GM12878 (cell line): ENCODE measurements at regions not wholly inside any gene's neighbourhood (a gene's known extent, or its start where the extent isn't known, plus 50 kb on each side); places are given as distances from the start of the nearest gene placed in this dataset.

Experiments used
- BCL3 ChIP-seq: IDR thresholded peaks from 2 replicates; pipeline ENCODE4 v1.6.1; 2011; ENCODE audit warnings: borderline replicate concordance, low read depth, mild to moderate bottlenecking, moderate library complexity, low read length; ENCODE audit not compliant: insufficient read depth, poor library complexity, severe bottlenecking
- DPF2 ChIP-seq: fragments of 450-650 bp; IDR thresholded peaks from 2 replicates; pipeline ENCODE4 v1.6.1; 2017; ENCODE audit warnings: mild to moderate bottlenecking
- EGR1 ChIP-seq, 2 experiments: IDR thresholded peaks; 1 replicate in 1 of 2; 2 replicates in 1 of 2; pipeline ENCODE4 v1.6.1; 2011 to 2012; ENCODE audit warnings: low read depth in 2 of 2, low read length in 2 of 2, borderline replicate concordance in 1 of 2, mild to moderate bottlenecking in 1 of 2, moderate library complexity in 1 of 2
- FOS ChIP-seq: IDR thresholded peaks from 3 replicates; pipeline ENCODE4 v1.6.1; 2011; ENCODE audit warnings: borderline replicate concordance; ENCODE audit not compliant: insufficient read length; ENCODE audit errors: extremely low read depth
- JUNB ChIP-seq: IDR thresholded peaks from 2 replicates; pipeline ENCODE4 v1.6.1; 2016; ENCODE audit warnings: antibody characterized with exemption, mild to moderate bottlenecking
- KAT2A ChIP-seq: conservative IDR thresholded peaks from 2 replicates; pipeline ENCODE4 v1.6.1; 2011; ENCODE audit warnings: low read depth, low read length; ENCODE audit not compliant: control insufficient read depth
- KLF5 ChIP-seq: fragments of 450-650 bp; IDR thresholded peaks from 2 replicates; pipeline ENCODE4 v1.6.1; 2014; ENCODE audit warnings: mild to moderate bottlenecking; ENCODE audit not compliant: partially characterized antibody
- MTA3 ChIP-seq: IDR thresholded peaks from 2 replicates; pipeline ENCODE4 v1.6.1; 2012; ENCODE audit warnings: low read length, inconsistent platforms, borderline replicate concordance
- NFYB ChIP-seq: IDR thresholded peaks from 2 replicates; pipeline ENCODE4 v1.6.1; 2011; ENCODE audit warnings: low read depth, mild to moderate bottlenecking, low read length, improper control_type of control experiment, moderate library complexity; ENCODE audit not compliant: insufficient read depth
- NR2C2 ChIP-seq: IDR thresholded peaks from 2 replicates; pipeline ENCODE4 v1.6.1; 2011; ENCODE audit warnings: borderline replicate concordance, low read depth; ENCODE audit not compliant: control insufficient read depth, insufficient read length
- RAD21 ChIP-seq: IDR thresholded peaks from 2 replicates; pipeline ENCODE4 v1.6.1; 2011; ENCODE audit warnings: mild to moderate bottlenecking, low read depth, low read length, moderate library complexity; ENCODE audit not compliant: insufficient read depth
- TF ChIP-seq, protein P1 (sequence below): fragments of 450-650 bp; IDR thresholded peaks from 2 replicates; pipeline ENCODE4 v1.6.1; 2017; ENCODE audit warnings: mild to moderate bottlenecking, moderate library complexity
- TF ChIP-seq, protein P2 (sequence below): fragments of 450-650 bp; IDR thresholded peaks from 2 replicates; pipeline ENCODE4 v1.6.1; 2017; ENCODE audit warnings: mild to moderate bottlenecking, low read depth, inconsistent platforms; ENCODE audit not compliant: poor library complexity, severe bottlenecking

DNA sequence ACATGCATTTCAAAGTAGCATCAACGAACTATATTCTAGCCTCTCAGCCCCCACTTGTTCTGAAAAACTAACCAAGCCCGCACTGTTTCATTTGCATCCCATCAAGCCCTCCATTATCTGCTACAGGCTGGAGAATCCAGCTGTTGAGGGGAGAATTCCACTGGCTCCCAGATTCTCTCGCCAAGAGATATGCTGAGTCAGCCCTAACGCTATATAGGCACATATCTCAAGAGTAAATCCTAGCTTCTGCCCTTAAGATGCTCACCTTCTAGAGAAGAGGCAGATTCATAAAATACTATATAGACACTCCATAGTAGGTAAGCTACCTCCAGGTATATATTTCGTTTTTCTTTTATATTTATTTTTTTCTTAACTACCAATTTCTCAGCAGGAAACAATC, 266.4 kb upstream of the TARS1 start (continued):
- TF ChIP-seq, protein P1, sequence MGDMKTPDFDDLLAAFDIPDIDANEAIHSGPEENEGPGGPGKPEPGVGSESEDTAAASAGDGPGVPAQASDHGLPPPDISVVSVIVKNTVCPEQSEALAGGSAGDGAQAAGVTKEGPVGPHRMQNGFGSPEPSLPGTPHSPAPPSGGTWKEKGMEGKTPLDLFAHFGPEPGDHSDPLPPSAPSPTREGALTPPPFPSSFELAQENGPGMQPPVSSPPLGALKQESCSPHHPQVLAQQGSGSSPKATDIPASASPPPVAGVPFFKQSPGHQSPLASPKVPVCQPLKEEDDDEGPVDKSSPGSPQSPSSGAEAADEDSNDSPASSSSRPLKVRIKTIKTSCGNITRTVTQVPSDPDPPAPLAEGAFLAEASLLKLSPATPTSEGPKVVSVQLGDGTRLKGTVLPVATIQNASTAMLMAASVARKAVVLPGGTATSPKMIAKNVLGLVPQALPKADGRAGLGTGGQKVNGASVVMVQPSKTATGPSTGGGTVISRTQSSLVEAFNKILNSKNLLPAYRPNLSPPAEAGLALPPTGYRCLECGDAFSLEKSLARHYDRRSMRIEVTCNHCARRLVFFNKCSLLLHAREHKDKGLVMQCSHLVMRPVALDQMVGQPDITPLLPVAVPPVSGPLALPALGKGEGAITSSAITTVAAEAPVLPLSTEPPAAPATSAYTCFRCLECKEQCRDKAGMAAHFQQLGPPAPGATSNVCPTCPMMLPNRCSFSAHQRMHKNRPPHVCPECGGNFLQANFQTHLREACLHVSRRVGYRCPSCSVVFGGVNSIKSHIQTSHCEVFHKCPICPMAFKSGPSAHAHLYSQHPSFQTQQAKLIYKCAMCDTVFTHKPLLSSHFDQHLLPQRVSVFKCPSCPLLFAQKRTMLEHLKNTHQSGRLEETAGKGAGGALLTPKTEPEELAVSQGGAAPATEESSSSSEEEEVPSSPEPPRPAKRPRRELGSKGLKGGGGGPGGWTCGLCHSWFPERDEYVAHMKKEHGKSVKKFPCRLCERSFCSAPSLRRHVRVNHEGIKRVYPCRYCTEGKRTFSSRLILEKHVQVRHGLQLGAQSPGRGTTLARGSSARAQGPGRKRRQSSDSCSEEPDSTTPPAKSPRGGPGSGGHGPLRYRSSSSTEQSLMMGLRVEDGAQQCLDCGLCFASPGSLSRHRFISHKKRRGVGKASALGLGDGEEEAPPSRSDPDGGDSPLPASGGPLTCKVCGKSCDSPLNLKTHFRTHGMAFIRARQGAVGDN: no peak
- TF ChIP-seq NR2C2 (no peak), FOS (no peak), KAT2A (no peak), JUNB (no peak), KLF5 (no peak), NFYB (no peak), MTA3 (no peak), RAD21 (no peak), BCL3 (no peak), DPF2 (no peak), EGR1 (IDR thresholded peaks at IDR 0.05; ENCODE audit: borderline replicate concordance in 1 of 2, low read depth in 2 of 2, low read length in 2 of 2) (no peak)
- TF ChIP-seq, protein P2, sequence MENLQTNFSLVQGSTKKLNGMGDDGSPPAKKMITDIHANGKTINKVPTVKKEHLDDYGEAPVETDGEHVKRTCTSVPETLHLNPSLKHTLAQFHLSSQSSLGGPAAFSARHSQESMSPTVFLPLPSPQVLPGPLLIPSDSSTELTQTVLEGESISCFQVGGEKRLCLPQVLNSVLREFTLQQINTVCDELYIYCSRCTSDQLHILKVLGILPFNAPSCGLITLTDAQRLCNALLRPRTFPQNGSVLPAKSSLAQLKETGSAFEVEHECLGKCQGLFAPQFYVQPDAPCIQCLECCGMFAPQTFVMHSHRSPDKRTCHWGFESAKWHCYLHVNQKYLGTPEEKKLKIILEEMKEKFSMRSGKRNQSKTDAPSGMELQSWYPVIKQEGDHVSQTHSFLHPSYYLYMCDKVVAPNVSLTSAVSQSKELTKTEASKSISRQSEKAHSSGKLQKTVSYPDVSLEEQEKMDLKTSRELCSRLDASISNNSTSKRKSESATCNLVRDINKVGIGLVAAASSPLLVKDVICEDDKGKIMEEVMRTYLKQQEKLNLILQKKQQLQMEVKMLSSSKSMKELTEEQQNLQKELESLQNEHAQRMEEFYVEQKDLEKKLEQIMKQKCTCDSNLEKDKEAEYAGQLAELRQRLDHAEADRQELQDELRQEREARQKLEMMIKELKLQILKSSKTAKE: no peak
